Upper lobe of right lung (tissue), 1 donor: ENCODE measurements at regions not wholly inside any gene's neighbourhood (a gene's known extent, or its start where the extent isn't known, plus 50 kb on each side); places are given as distances from the start of the nearest gene placed in this dataset.

Experiments used
- ATAC-seq: fragments of 200-7000 bp; cut with Tn5 transposase; one replicate; pipeline ENCODE4 v1.9.1; 2020; ENCODE audit warnings: mild to moderate bottlenecking, moderate library complexity
- DNase-seq: peaks from one replicate; pipeline ENCODE4 v3.0.0-alpha.2; 2020
- H3K27ac ChIP-seq: fragments of 200-600 bp; one replicate; pipeline ENCODE4 v1.8.0; 2022
- H3K27me3 ChIP-seq: fragments of 200-600 bp; one replicate; pipeline ENCODE4 v1.8.0; 2022; ENCODE audit warnings: mild to moderate bottlenecking
- H3K36me3 ChIP-seq: fragments of 200-600 bp; one replicate; pipeline ENCODE4 v1.8.0; 2022
- H3K4me1 ChIP-seq: fragments of 200-600 bp; one replicate; pipeline ENCODE4 v1.8.0; 2022
- H3K4me3 ChIP-seq: fragments of 200-600 bp; one replicate; pipeline ENCODE4 v1.8.0; 2022; ENCODE audit warnings: mild to moderate bottlenecking
- H3K9me3 ChIP-seq: fragments of 200-600 bp; one replicate; pipeline ENCODE4 v1.8.0; 2022
- intact Hi-C: fragments of 100-400 bp; cut with DNase I; formaldehyde crosslinking; loops from one replicate; pipeline ENCODE4 v1.11.0; 2022
- TF ChIP-seq, protein P1 (sequence below): fragments of 200-600 bp; IDR thresholded peaks from one replicate; pipeline ENCODE4 v1.8.0; 2022; ENCODE audit warnings: antibody characterized with exemption
- donor health status: DM: no; HTN: yes; CAD: no; lungs with severe emphysema.

DNA sequence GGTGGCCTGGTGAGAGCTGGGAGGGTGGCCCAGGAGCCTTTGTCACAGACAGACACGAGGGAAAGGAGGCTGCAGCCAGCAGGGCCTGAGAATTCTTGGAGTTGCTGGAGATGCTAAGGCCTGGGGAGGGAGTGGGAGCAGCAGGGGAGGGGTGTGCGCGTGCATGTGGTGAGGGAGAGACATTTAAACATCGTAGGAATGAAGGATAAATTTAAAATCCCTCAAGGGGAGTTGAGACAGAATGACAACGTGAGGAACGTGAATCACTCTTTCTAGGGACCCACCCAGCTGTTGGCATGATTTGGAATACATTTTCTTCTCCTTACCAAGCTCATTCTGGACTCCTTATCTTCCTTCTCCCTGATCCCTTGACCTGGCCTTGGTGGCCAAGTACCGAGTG, 73.3 kb upstream of the CACNA1E start:
- H3K36me3 ChIP-seq = no peaks in the 10 kb centered on the region
- no peak for DNase-seq
- no peak overlapping the region for H3K4me3 ChIP-seq
- intact Hi-C loops = no loop called here
- TF ChIP-seq, protein P1, sequence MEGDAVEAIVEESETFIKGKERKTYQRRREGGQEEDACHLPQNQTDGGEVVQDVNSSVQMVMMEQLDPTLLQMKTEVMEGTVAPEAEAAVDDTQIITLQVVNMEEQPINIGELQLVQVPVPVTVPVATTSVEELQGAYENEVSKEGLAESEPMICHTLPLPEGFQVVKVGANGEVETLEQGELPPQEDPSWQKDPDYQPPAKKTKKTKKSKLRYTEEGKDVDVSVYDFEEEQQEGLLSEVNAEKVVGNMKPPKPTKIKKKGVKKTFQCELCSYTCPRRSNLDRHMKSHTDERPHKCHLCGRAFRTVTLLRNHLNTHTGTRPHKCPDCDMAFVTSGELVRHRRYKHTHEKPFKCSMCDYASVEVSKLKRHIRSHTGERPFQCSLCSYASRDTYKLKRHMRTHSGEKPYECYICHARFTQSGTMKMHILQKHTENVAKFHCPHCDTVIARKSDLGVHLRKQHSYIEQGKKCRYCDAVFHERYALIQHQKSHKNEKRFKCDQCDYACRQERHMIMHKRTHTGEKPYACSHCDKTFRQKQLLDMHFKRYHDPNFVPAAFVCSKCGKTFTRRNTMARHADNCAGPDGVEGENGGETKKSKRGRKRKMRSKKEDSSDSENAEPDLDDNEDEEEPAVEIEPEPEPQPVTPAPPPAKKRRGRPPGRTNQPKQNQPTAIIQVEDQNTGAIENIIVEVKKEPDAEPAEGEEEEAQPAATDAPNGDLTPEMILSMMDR = no peak
- peaks cover 4% of the 10 kb centered on the region for H3K27me3 ChIP-seq
- H3K4me1 ChIP-seq = no peaks in the 10 kb centered on the region
- H3K9me3 ChIP-seq = no peaks in the 10 kb centered on the region
- ATAC-seq = no peak
- no peak overlapping the region for H3K27ac ChIP-seq

DNA sequence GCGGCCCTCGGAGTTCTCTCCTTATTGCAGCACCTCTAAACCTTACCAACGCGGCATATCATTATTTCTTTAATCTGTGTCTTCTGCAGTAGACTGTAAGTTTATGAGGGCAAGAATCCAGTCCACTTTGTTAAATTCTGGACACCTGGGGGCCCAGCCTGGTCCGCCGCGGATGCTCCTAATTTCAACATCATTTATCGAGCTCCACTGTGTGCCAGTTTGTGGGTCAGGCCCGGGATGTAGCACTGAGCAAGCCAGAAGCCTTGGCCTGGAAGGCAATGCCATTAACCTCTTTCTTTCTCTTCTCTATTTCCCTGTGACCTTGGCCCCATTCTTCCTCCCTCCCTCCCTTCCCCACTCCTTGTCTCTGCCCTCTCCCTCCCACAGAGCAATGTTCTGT, 70.6 kb upstream of the CACNA1E start:
- intact Hi-C loops = no loop called here
- H3K27ac ChIP-seq = no peak overlapping the region
- H3K4me3 ChIP-seq = no peak overlapping the region
- ATAC-seq (no peak), DNase-seq (no peak)
- H3K36me3 ChIP-seq = no peaks in the 10 kb centered on the region
- TF ChIP-seq, protein P1 = no peak
- H3K27me3 ChIP-seq = peaks cover 4% of the 10 kb centered on the region
- no peaks in the 10 kb centered on the region for H3K4me1 ChIP-seq
- H3K9me3 ChIP-seq = no peaks in the 10 kb centered on the region

DNA sequence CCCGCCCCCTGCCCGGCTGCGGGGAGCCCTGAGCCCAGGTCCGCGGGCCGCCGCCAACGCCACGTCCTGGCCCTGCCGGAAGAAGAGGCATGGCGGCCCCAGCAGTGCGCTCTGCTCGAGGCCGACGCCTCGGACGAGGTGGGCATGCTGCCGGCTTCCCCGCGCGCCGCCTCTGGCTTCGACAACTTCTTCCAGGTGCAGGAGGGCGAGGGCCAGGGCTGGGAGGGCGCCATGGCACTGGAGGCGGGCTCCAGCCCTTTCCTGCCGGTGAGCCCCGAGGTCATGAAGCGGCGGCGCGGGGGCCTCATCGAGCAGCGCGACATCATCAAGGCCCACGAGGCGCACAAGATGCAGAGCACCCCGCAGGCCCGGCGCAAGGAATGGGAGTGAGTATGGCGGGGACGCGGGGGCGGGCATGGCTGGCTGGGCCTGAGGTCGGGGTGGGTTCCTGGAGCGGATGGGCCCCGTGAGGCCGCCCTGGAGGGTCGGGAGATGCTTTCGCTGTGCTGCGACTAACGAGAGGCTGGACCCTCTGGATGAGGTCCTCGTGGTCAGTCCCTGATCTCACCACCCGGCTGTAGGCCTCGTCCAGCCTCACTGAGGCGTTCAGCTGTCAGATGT, 70.0 kb upstream of the CACNA1E start:
- ATAC-seq (peak; percentile 27), DNase-seq (no peak)
- Histone ChIP-seq H3K36me3 (no peaks in the 10 kb centered on the region), H3K9me3 (no peaks in the 10 kb centered on the region), H3K27ac (no peak overlapping the region), H3K27me3 (peaks cover 4% of the 10 kb centered on the region), H3K4me3 (no peak overlapping the region), H3K4me1 (no peaks in the 10 kb centered on the region)
- TF ChIP-seq, protein P1 = no peak
- intact Hi-C loops = no loop called here

DNA sequence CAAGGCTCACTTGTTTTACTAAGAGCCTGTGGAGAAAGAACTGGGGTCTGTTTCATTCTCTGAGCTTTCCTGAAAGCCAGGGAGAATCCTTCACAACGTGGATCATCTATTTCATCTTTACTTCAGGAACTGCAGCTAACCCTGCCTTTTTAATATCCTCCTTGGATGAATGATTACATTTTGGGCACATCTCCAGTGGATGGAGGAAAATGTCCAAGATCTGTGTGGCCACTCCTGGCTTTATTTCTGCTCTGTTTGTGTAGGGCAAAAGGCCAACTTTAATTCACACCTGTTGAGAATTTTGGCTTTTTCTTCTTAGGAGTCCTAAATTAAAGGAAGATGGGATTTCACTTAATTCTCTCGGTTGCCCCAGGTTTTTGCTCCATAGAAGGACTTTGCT, 69.5 kb upstream of the CACNA1E start:
- Histone ChIP-seq H3K4me3 (no peak overlapping the region), H3K9me3 (no peaks in the 10 kb centered on the region), H3K36me3 (no peaks in the 10 kb centered on the region), H3K27me3 (peaks cover 4% of the 10 kb centered on the region), H3K4me1 (no peaks in the 10 kb centered on the region), H3K27ac (no peak overlapping the region)
- DNase-seq (no peak), ATAC-seq (no peak)
- intact Hi-C loops = no loop called here
- TF ChIP-seq, protein P1 = no peak

DNA sequence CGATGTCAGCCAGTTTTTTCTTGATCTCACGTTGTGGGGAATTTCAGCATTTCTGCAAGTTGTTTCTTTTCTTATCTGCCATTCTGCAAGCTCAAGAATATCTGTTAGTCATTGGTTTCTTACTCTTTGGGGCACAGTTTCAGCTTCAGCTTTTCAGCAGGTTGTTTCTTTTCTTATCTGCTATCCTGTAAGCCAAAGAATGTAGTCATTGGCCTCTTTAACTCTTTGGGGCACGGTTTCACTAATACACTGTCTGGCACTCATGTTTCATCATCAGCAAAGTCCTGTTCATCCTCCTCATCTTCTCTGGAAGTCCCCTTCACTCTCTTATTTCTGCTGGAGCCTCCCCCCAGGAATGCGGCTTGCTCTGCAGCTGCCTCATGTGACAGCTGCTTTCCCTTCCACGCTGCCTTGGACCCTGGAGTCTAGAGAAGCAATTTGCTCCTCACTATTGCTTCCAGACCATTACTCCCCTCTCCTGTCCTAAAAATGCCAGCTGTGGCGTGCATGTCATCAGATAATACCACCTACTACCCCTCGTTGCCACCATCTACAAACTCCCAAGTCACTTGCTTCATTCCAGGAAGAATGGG, 67.0 kb upstream of the CACNA1E start:
- no peak for DNase-seq
- Histone ChIP-seq H3K9me3 (no peaks in the 10 kb centered on the region), H3K4me3 (no peak overlapping the region), H3K36me3 (no peaks in the 10 kb centered on the region), H3K27ac (no peak overlapping the region), H3K27me3 (no peaks in the 10 kb centered on the region), H3K4me1 (no peaks in the 10 kb centered on the region)
- TF ChIP-seq, protein P1 = no peak
- intact Hi-C loops = no loop called here
- no peak for ATAC-seq
